GM12878 (cell line): ENCODE measurements at regions not wholly inside any gene's neighbourhood (a gene's known extent, or its start where the extent isn't known, plus 50 kb on each side); places are given as distances from the start of the nearest gene placed in this dataset.
"Not testable (repeated sequence)": the region's sequence is repeated elsewhere in the genome, so short reads cannot be mapped to it uniquely, and the experiment has no call there.

Experiments
- IKZF1 ChIP-seq: fragments of 450-650 bp; conservative IDR thresholded peaks from 2 replicates; pipeline ENCODE4 v1.6.1; 2017; ENCODE audit warnings: antibody characterized with exemption, mild to moderate bottlenecking
- ZNF207 ChIP-seq: fragments of 450-650 bp; IDR thresholded peaks from 2 replicates; pipeline ENCODE4 v1.6.1; 2014; ENCODE audit warnings: antibody characterized with exemption, mild to moderate bottlenecking, borderline replicate concordance
- TF ChIP-seq, protein P1 (sequence below): IDR thresholded peaks from 2 replicates; pipeline ENCODE4 v1.6.1; 2012; ENCODE audit warnings: low read depth, low read length, improper control_type of control experiment

DNA sequence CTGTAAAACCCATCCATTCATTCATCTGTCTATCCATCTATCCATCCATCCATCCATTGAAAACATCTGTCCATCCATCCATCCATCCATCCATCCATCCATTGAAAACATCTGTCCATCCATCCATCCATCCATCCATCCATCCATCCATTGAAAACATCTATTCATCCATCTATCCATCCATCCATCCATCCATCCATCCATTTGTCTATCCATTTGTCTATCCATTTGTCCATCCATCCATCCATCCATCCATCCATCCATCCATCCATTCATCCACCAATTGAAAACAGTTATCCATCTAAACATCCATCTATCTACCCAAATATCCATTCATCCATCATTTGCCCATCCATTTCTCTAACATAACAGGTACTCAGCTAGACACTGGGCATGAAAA lies 145.3 kb upstream of the TBX3 start:
- TF ChIP-seq, protein P1, sequence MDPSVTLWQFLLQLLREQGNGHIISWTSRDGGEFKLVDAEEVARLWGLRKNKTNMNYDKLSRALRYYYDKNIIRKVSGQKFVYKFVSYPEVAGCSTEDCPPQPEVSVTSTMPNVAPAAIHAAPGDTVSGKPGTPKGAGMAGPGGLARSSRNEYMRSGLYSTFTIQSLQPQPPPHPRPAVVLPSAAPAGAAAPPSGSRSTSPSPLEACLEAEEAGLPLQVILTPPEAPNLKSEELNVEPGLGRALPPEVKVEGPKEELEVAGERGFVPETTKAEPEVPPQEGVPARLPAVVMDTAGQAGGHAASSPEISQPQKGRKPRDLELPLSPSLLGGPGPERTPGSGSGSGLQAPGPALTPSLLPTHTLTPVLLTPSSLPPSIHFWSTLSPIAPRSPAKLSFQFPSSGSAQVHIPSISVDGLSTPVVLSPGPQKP: not testable (repeated sequence)
- TF ChIP-seq ZNF207, IKZF1: not testable (repeated sequence)
